NCI-H510A (cell line): ENCODE measurements at regions not wholly inside any gene's neighbourhood (a gene's known extent, or its start where the extent isn't known, plus 50 kb on each side); places are given as distances from the start of the nearest gene placed in this dataset.
"Not testable (repeated sequence)": the region's sequence is repeated elsewhere in the genome, so short reads cannot be mapped to it uniquely, and the experiment has no call there.

Source experiments
- DNase-seq: peaks from one replicate; lab custom pipeline; 2025; lab: John Stamatoyannopoulos, UW

GRCh38 chr6:115241373-115241772 is 819.3 kb downstream of the FRK start:
- DNase-seq: no peak

GRCh38 chr6:115221198-115221597 is 839.5 kb downstream of the FRK start:
- DNase-seq: no peak

GRCh38 chr6:115220551-115221159 is 840.0 kb downstream of the FRK start:
- DNase-seq: no peak

DNA sequence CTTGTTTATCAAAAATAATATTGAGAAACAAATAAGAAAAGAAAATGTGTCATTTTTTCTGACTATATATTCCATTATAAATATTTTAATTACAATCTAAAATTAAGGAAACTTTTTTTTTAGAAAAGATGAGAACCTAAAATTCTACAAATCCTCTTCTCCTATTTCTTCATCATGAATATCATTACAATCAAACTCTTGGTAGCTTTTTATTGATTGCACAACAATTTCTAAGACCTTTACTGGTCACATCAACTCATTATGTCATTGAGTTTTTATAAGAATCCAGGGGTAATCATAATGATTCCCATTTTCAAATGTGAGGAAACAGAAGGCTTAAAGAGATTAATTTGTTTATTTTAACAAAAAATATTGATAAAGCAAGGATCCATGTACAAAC is 841.0 kb downstream of the FRK start:
- DNase-seq: no peak

DNA sequence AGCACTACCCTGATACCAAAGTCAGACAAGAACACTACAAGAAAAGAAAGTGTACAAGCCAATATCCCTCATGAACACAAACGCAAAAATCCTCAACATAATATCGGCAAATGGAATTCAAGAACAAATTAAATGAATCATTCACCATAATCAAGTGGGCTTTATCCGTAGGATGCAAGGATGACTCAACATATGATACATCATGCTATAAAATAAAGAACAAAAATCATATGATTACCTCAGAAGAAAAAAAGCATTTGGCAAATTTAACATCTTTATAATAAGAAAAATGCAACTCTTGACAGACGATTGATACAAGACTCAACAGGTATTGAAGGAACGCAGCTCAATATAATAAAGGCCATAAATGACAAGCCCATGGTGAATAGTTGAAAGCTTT is 843.9 kb downstream of the FRK start:
- DNase-seq: no peak

DNA sequence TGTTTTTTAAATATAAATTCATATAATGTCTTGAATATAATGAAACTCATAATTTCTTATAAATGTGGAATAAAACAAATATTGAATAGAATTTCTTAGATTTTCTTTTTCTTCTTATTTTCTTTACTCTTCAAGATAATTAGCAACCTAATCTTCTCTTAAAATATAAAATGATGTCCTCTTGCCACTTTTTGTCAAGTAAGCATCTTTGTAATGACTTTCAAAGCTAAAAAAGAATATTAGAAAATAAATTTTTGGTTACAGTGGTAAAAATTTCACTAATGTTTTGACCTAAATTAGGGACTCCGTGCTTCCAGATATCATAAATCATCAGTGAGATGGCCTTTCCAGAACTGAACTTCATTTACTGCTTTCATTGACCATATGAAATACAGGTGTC is 846.4 kb downstream of the FRK start:
- no peak for DNase-seq

DNA sequence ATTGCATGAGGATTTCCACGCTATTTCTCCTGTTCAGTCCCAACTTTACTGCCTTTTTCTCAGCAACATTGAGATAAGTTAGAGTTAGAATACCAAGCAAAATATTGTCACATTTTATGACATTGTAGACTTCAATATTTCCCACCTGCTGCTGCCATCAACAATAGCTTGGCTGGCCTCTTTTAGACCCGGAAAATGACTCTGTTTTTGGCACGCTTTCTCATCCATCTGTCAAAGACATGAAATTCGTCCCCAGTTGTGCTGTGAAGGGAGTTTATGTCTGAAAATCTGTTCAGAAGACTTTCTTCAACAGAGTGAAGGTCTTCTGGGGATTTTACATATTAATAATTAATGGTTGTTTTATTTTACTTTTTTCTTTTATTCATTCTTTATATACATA is 857.3 kb downstream of the FRK start:
- DNase-seq: no peak

DNA sequence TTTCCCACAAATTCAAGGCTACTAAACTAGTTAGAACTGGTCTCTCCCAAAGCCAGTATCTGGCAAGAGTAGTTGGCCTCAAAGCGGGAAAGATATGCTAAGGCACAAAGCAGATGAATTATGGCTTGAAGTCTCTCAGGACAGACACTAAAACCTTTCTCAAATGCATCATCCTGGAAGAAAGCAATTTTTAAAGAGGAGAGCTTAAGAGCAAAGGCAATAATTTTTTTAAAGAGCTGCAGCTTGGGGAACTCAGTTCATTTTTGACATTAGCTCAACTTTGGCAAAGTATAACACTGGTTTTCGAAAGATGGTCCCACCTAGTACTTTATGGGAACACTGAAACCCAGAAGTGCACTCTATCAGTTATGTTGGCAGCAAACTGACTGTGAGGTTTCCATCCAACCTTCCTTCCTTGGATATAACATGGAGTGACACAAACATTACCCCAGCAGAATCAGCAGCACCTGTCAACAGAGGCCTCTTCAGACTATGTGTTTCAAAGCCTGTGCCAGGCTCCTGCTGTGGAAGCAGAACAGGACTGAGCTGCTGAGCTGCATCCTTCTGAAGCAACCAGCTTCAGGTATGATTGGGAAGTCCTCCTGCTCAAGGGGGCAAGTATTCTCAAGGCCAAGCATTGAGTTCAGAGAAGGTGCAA is 852.3 kb upstream of the HS3ST5 start:
- DNase-seq: peak; percentile 15

- no peak for DNase-seq
These were observed 849.2 kb upstream of the HS3ST5 start for GRCh38 chr6:115191989-115192388.

DNA sequence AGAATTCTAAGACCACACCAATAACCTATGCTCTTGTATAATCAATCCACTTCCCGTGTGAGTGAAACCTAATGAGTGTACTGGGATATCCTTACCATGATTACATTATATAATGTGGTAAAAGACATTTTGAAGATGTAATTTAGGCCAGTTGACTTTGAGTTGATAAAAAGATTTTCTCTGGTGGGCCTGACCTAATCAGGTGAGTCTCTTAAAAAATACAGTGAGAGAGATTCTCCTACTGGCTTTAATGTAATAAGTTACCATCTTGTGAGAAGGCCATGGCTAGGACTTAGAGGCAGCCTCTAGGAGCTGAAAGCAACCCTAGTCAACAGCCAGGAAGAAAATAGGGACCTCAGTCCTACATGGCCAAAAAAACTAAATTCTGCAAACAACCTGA is 847.7 kb upstream of the HS3ST5 start:
- no peak for DNase-seq

GRCh38 chr6:115175456-115175855 is 832.6 kb upstream of the HS3ST5 start:
- DNase-seq: not testable (repeated sequence)

GRCh38 chr6:115165912-115166311 is 823.1 kb upstream of the HS3ST5 start:
- DNase-seq: not testable (repeated sequence)

GRCh38 chr6:115159733-115160132 is 816.9 kb upstream of the HS3ST5 start:
- no peak for DNase-seq

GRCh38 chr6:115137910-115138309 is 795.1 kb upstream of the HS3ST5 start:
- DNase-seq: no peak

- no peak for DNase-seq
These were observed 791.0 kb upstream of the HS3ST5 start for GRCh38 chr6:115133790-115134189.

DNA sequence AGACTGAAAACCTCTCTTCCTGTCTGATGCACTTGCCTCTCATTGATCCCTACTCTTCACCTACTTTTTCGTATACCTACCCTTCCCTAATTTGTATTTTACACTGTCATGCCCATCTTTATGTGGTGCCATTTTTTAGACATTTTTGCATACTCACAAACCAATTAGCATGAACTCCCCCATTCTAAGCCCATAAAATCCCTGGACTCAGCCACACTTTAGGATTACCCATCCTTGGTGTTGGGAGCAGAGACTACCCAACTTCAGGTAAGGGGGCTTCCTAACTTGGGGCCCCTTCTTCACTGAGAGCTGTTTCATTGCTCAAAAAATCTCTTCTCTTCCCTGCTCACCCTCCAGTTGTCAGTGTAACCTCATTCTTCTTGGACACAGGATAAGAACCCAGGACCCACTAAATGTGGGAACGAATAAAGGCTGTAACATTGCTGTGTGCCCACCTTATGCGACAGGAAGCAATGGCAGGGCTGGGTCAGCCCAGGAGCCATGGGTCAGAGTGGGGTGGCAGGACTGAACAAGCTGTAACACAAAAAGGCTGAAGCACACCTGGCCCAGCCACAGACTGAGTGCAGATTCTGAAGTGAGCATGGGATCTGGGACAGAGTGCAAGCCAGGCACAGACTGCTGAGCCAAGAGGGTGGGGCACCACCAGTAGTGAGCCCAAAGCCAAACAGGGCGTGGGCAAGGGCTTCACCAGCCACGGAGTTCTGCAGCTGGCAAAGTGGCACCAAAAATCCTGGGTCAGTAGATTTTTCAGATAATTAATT is 789.1 kb upstream of the HS3ST5 start:
- no peak for DNase-seq

DNA sequence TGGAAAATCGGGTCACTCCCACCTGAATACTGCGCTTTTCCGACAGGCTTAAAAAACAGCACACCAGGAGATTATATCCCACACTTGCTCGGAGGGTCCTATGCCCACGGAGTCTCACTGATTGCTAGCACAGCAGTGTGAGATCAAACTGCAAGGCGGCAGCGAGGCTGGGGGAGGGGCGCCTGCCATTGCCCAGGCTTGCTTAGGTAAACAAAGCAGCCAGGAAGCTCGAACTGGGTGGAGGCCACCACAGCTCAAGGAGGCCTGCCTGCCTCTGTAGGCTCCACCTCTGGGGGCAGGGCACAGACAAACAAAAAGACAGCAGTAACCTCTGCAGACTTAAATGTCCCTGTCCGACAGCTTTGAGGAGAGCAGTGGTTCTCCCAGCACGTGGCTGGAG is 778.7 kb upstream of the HS3ST5 start:
- DNase-seq: not testable (repeated sequence)

GRCh38 chr6:115120391-115120790 is 777.6 kb upstream of the HS3ST5 start:
- no peak for DNase-seq

DNA sequence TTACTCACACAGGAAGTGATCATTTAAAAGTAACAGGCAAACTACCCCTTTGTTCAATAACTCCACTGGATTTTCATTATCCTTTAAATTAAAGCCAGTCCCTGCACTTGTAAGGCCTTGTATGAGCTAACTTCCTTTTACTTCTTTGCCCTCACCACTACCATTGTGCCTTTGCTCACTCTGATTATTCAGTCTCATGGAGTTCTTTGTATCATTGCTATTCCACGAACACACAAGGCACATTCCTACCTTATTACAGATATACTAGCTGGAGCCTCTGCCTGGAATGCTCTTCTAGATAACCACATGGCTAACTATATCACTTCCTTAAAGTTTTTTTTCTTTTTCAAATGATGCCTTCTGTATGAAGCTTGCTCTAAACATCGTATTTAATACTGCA is 748.6 kb upstream of the HS3ST5 start:
- DNase-seq: no peak

DNA sequence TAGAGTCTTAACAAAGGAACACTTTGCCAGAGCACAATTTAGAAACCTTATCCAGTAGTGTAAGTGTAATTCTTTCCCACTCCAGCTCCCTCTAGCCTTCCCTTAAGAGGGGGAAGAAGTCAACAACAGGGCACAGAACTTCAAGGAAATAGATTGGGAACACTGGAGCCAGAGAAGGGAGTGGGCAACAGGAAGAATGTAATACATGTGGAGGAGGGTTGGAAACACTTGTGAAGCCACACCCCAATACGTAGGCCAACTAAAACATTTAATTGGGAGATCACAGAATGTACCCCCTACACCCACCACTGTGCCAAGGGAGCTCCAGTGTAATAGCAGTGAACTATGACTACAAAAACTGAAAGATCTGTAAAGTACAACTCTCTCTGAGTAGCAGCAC is 735.7 kb upstream of the HS3ST5 start:
- no peak for DNase-seq

- DNase-seq: no peak
These were observed 729.1 kb upstream of the HS3ST5 start for GRCh38 chr6:115071962-115072361.

GRCh38 chr6:115067690-115068447 is 725.0 kb upstream of the HS3ST5 start:
- no peak for DNase-seq

GRCh38 chr6:115064680-115065079 is 721.9 kb upstream of the HS3ST5 start:
- DNase-seq: no peak
